Lower leg skin (tissue), 4 donors: ENCODE measurements at regions not wholly inside any gene's neighbourhood (a gene's known extent, or its start where the extent isn't known, plus 50 kb on each side); places are given as distances from the start of the nearest gene placed in this dataset.

ENCODE experiments used
- DNase-seq, 2 donors: peaks; one replicate each; pipeline ENCODE4 v3.0.0-alpha.2; 2019; ENCODE audit warnings: low spot score in 2 of 2
- H3K4me3 ChIP-seq: fragments of 200-600 bp; sonication (generic); 2 replicates; pipeline ENCODE4 v1.5.1; 2017; ENCODE audit warnings: mild to moderate bottlenecking, low read depth; ENCODE audit not compliant: poor library complexity, severe bottlenecking
- POLR2A ChIP-seq, 2 donors: fragments of 450-650 bp; IDR thresholded peaks; one replicate each; pipeline ENCODE4 v1.6.1; 2016 to 2017; ENCODE audit warnings: antibody characterized with exemption in 2 of 2, mild to moderate bottlenecking in 1 of 2, moderate library complexity in 1 of 2
- WGBS, 2 donors: methylation state at CpG; one replicate each; pipeline ENCODE4 v1.1.5; 2018; 5-methylcytosine and 5-hydroxymethylcytosine counted together
- intact Hi-C: fragments of 100-400 bp; cut with DNase I; formaldehyde crosslinking; loops from one replicate; pipeline ENCODE4 v1.15.0; 2023; ENCODE audit warnings: low total_unique reads
- TF ChIP-seq, protein P1 (sequence below), 3 donors: fragments of 450-650 bp; IDR thresholded peaks; one replicate each; pipeline ENCODE4 v1.5.1; 2016; ENCODE audit warnings: antibody characterized with exemption in 3 of 3, mild to moderate bottlenecking in 3 of 3, moderate library complexity in 2 of 3

- no peak overlapping the region for H3K4me3 ChIP-seq
- DNase-seq: no peak
- WGBS, 2 donors: 85 to 93% methylated on average over 2 of the region's 2 CpGs
- no peak for TF ChIP-seq POLR2A (IDR thresholded peaks at IDR 0.05)
- TF ChIP-seq, protein P1, sequence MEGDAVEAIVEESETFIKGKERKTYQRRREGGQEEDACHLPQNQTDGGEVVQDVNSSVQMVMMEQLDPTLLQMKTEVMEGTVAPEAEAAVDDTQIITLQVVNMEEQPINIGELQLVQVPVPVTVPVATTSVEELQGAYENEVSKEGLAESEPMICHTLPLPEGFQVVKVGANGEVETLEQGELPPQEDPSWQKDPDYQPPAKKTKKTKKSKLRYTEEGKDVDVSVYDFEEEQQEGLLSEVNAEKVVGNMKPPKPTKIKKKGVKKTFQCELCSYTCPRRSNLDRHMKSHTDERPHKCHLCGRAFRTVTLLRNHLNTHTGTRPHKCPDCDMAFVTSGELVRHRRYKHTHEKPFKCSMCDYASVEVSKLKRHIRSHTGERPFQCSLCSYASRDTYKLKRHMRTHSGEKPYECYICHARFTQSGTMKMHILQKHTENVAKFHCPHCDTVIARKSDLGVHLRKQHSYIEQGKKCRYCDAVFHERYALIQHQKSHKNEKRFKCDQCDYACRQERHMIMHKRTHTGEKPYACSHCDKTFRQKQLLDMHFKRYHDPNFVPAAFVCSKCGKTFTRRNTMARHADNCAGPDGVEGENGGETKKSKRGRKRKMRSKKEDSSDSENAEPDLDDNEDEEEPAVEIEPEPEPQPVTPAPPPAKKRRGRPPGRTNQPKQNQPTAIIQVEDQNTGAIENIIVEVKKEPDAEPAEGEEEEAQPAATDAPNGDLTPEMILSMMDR (IDR thresholded peaks at IDR 0.05): no peak
- intact Hi-C loops: no loop called here
Observed at GRCh38 chr13:33616130-33616529, 201.8 kb upstream of the RFC3 start.

DNA sequence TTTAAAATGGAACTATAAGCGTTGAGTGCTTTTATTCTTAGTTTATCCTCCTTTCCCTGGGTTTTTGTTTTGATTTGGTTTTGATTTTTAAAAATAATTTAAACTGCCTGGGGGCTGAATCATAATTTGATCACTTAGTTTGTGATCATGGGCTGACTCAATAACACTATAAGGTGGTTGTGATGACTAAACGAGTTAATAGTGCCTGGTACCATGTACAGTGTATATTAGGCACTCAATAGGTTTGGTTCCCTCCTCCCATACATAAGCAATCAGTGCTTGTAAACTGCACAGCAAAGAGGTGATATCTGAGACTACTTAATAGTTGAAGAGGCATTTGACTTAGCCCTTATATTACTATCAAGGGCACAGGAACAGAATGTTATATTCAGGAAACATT lies 200.9 kb upstream of the RFC3 start:
- 88 to 91% methylated on average over 2 of the region's 2 CpGs for WGBS, 2 donors
- intact Hi-C loops: no loop called here
- no peak overlapping the region for H3K4me3 ChIP-seq
- no peak for DNase-seq
- TF ChIP-seq POLR2A (IDR thresholded peaks at IDR 0.05): no peak
- TF ChIP-seq, protein P1 (IDR thresholded peaks at IDR 0.05): no peak

GRCh38 chr13:33624253-33624652 lies 193.7 kb upstream of the RFC3 start:
- TF ChIP-seq, protein P1 (IDR thresholded peaks at IDR 0.05): no peak
- TF ChIP-seq POLR2A (IDR thresholded peaks at IDR 0.05): no peak
- no peak overlapping the region for H3K4me3 ChIP-seq
- intact Hi-C loops: no loop called here
- DNase-seq: no peak
- WGBS, 2 donors: 80 to 85% methylated on average over 3 of the region's 3 CpGs

DNA sequence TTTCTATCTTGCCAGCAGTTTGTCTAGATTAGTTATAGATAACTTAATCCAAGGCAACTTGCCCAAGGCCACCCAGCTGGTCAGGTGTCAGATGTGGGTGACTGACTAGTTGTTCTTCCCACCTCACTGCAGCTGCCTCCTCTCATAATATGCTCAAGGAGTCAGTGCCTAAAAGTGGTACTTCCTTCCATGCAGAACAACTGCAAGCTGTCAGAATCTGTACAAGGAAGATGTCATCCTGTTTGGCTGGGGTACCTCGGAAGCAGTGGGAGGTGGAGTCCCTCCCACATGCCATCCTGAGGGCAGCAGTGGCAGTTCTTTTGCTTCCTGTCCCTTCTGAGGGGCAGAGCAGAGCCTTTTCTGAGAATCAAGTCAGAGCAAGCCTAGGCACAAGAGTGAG lies 193.2 kb upstream of the RFC3 start:
- no peak overlapping the region for H3K4me3 ChIP-seq
- 58 to 65% methylated on average over 1 of the region's 1 CpG for WGBS, 2 donors
- DNase-seq: no peak
- TF ChIP-seq, protein P1 (IDR thresholded peaks at IDR 0.05): no peak
- TF ChIP-seq POLR2A (IDR thresholded peaks at IDR 0.05): no peak
- intact Hi-C loops: no loop called here

DNA sequence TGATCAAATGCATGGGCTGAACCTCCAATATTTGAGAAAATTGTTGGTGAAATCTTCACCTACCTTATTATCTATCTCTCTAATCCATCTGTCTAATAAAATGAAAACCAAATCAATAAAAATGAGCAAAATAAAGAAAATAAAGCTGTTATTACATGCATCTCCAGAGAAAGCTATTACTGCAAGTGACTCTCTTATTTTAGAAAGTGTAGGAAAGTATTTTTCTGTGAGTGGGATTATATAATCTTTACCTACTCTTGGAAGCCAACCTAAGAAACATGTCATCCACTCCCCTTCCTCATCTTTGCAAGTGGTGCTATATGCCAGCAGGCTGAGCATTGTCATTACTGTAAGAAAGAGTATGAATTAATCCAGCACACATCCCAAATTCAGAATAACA lies 191.5 kb upstream of the RFC3 start:
- no peak for DNase-seq
- intact Hi-C loops: no loop called here
- H3K4me3 ChIP-seq: no peak overlapping the region
- TF ChIP-seq, protein P1 (IDR thresholded peaks at IDR 0.05): no peak
- TF ChIP-seq POLR2A (IDR thresholded peaks at IDR 0.05): no peak

GRCh38 chr13:33628662-33629061 lies 189.3 kb upstream of the RFC3 start:
- DNase-seq: no peak
- no peak for TF ChIP-seq POLR2A (IDR thresholded peaks at IDR 0.05)
- TF ChIP-seq, protein P1 (IDR thresholded peaks at IDR 0.05): no peak
- WGBS, 2 donors: 90 to 92% methylated on average over 6 of the region's 6 CpGs
- intact Hi-C loops: no loop called here
- H3K4me3 ChIP-seq: no peak overlapping the region
